ENCODE measurements at regions not wholly inside any gene's neighbourhood (a gene's known extent, or its start where the extent isn't known, plus 50 kb on each side); places are given as distances from the start of the nearest gene placed in this dataset.

DNA sequence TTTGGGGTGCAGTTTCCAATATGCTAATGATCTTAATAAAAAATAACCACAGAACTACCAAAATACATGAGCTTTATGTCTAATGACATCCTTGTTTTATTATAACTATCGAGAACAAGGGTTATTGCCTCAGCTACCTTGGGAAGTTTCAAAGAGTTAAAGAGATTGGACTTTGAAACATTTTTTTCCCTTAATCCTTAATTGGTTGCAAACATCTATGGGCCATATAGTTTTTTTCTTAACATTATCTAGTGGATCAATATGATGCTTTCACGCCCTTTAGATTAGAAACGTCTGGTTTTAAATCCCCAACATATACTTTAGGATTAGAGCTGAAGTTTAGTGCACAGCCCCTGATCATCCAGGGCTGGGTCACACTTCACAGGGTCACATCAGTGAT, 219.2 kb upstream of the SGO1 start:
- DNase-seq: no peak
- no peak overlapping the region for H3K4me2 ChIP-seq (ENCODE audit: insufficient read depth, insufficient read length, low read length)
- no CpG with 5 or more reads among the region's 3 CpGs for WGBS (ENCODE audit: extremely low coverage, insufficient read length, low lambda C conversion rate)

More for the DNA sequence above, 219.2 kb upstream of the SGO1 start:
- H2BK5ac ChIP-seq (ENCODE audit: insufficient read length, low read length): no peak overlapping the region
- no peaks in the 10 kb centered on the region for H3K79me2 ChIP-seq (ENCODE audit: insufficient read depth, low read length)
- H3K4ac ChIP-seq (ENCODE audit: low read depth, low read length): no peak overlapping the region
- no peaks in the 10 kb centered on the region for H3K4me1 ChIP-seq (ENCODE audit: insufficient read depth, low read length)
- TF ChIP-seq, protein P1, sequence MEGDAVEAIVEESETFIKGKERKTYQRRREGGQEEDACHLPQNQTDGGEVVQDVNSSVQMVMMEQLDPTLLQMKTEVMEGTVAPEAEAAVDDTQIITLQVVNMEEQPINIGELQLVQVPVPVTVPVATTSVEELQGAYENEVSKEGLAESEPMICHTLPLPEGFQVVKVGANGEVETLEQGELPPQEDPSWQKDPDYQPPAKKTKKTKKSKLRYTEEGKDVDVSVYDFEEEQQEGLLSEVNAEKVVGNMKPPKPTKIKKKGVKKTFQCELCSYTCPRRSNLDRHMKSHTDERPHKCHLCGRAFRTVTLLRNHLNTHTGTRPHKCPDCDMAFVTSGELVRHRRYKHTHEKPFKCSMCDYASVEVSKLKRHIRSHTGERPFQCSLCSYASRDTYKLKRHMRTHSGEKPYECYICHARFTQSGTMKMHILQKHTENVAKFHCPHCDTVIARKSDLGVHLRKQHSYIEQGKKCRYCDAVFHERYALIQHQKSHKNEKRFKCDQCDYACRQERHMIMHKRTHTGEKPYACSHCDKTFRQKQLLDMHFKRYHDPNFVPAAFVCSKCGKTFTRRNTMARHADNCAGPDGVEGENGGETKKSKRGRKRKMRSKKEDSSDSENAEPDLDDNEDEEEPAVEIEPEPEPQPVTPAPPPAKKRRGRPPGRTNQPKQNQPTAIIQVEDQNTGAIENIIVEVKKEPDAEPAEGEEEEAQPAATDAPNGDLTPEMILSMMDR (conservative IDR thresholded peaks at IDR 0.05): no peak
- Mint-ChIP-seq H3K4me3 (no peak overlapping the region), H3K9me3 (no peaks in the 10 kb centered on the region), H3K36me3 (ENCODE audit: insufficient read depth in 1 of 3, low read depth in 3 of 3) (no peaks in the 10 kb centered on the region), H3K27me3 (ENCODE audit: low read depth) (no peaks in the 10 kb centered on the region), H3K4me1 (peaks cover 10 to 14% of the 10 kb centered on the region in 2 experiments), H3K27ac (no peak overlapping the region; a peak in 1 of 7 replicates)
- no peak overlapping the region for H4K8ac ChIP-seq (replicated peaks; ENCODE audit: insufficient read length, low read depth, low read length)
- no peak overlapping the region for H3K23ac ChIP-seq (ENCODE audit: insufficient read length, low read depth, low read length)
- H2BK20ac ChIP-seq (ENCODE audit: low read depth, low read length, poor library complexity, severe bottlenecking): no peak overlapping the region
- H3T11ph ChIP-seq (ENCODE audit: low read length): no peak overlapping the region
- H3K56ac ChIP-seq (ENCODE audit: insufficient read length, low read depth, low read length): no peak overlapping the region
- no peaks in the 10 kb centered on the region for H3K79me1 ChIP-seq (ENCODE audit: insufficient read depth, low read depth, low read length, poor library complexity, severe bottlenecking)
- no peak overlapping the region for H4K91ac ChIP-seq (ENCODE audit: insufficient read length, low read depth, low read length)
- H3K9ac ChIP-seq (ENCODE audit: extremely low read depth, insufficient read length, low read length): no peak overlapping the region
- no peak overlapping the region for H2BK120ac ChIP-seq (ENCODE audit: low read depth, low read length, poor library complexity, severe bottlenecking)
- no peak overlapping the region for H2AK5ac ChIP-seq (ENCODE audit: insufficient read length, low read length)
- no peak overlapping the region for H3K18ac ChIP-seq (ENCODE audit: insufficient read length, low read depth, low read length)
- no peaks in the 10 kb centered on the region for H4K20me1 ChIP-seq (ENCODE audit: control insufficient read depth, insufficient read depth, insufficient read length)
- H3K14ac ChIP-seq (ENCODE audit: insufficient read depth, low read length): no peak overlapping the region
- H3K27ac ChIP-seq (ENCODE audit: insufficient read length, low read depth, low read length): no peak overlapping the region
- H3K9me3 ChIP-seq (ENCODE audit: control insufficient read depth, low read depth, low read length): no peaks in the 10 kb centered on the region
- H4K5ac ChIP-seq (ENCODE audit: insufficient read length, low read depth, low read length): no peak overlapping the region
- H2BK12ac ChIP-seq (ENCODE audit: insufficient read length, low read depth, low read length): no peak overlapping the region
- H3K23me2 ChIP-seq (ENCODE audit: insufficient read length, low read depth, low read length, poor library complexity, severe bottlenecking): no peaks in the 10 kb centered on the region
- no peak overlapping the region for H2BK15ac ChIP-seq (ENCODE audit: low read depth, low read length)
- no peak overlapping the region for H2AFZ ChIP-seq (ENCODE audit: low read length)
- H3K27me3 ChIP-seq (ENCODE audit: insufficient read depth, low read length): no peaks in the 10 kb centered on the region

Measured in H9 (cell line).